HL-60 (cell line): ENCODE measurements at regions not wholly inside any gene's neighbourhood (a gene's known extent, or its start where the extent isn't known, plus 50 kb on each side); places are given as distances from the start of the nearest gene placed in this dataset.

Experiments
- DNase-seq, 2 experiments: peaks; one replicate each; pipeline ENCODE4 v3.0.0-alpha.2; 2010 to 2020; ENCODE audit warnings: low read depth in 1 of 2, low spot score in 1 of 2
- H3K27ac ChIP-seq: fragments of 250-450 bp; sonication (Bioruptor Pico); replicated peaks from 2 replicates; pipeline ENCODE4 v1.5.1; 2020; ENCODE audit warnings: mild to moderate bottlenecking, moderate library complexity
- H3K27me3 ChIP-seq: fragments of 250-450 bp; sonication (Bioruptor Pico); 2 replicates; pipeline ENCODE4 v1.5.1; 2021; ENCODE audit warnings: mild to moderate bottlenecking, moderate library complexity; ENCODE audit not compliant: insufficient read depth, poor library complexity, severe bottlenecking
- H3K4me3 ChIP-seq: replicated peaks from 2 replicates; pipeline ENCODE4 v1.5.1; 2011; ENCODE audit warnings: mild to moderate bottlenecking, control low read depth, low read length; ENCODE audit not compliant: insufficient read depth
- CTCF ChIP-seq: IDR thresholded peaks from one replicate; pipeline ENCODE4 v1.5.1; 2011; ENCODE audit warnings: low read length, control low read depth, inconsistent platforms; ENCODE audit not compliant: insufficient read depth
- GABPA ChIP-seq: IDR thresholded peaks from 2 replicates; pipeline ENCODE4 v1.6.1; 2012; ENCODE audit warnings: low read depth
- POLR2AphosphoS5 ChIP-seq: IDR thresholded peaks from 2 replicates; pipeline ENCODE4 v1.6.1; 2012; ENCODE audit warnings: low read depth
- REST ChIP-seq: IDR thresholded peaks from 2 replicates; pipeline ENCODE4 v1.6.1; 2012; ENCODE audit warnings: low read depth; ENCODE audit not compliant: insufficient replicate concordance
- SPI1 ChIP-seq: IDR thresholded peaks from 2 replicates; pipeline ENCODE4 v1.6.1; 2012; ENCODE audit warnings: low read depth, mild to moderate bottlenecking, borderline replicate concordance

- Histone ChIP-seq H3K4me3 (no peak overlapping the region), H3K27ac (no peak overlapping the region), H3K27me3 (no peaks in the 10 kb centered on the region)
- no peak for DNase-seq
- TF ChIP-seq CTCF (no peak), POLR2AphosphoS5 (no peak), GABPA (no peak), SPI1 (no peak), REST (no peak)
Observed at GRCh38 chr2:167767830-167768229, 479.6 kb downstream of the STK39 start.

GRCh38 chr2:167764772-167765341 is 482.5 kb downstream of the STK39 start:
- Histone ChIP-seq H3K27me3 (no peaks in the 10 kb centered on the region), H3K27ac (no peak overlapping the region), H3K4me3 (no peak overlapping the region)
- no peak for TF ChIP-seq REST
- TF ChIP-seq POLR2AphosphoS5, result no peak
- TF ChIP-seq GABPA, result no peak
- no peak for TF ChIP-seq SPI1
- TF ChIP-seq CTCF, result no peak
- no peak for DNase-seq

GRCh38 chr2:167761465-167762136 is 485.8 kb downstream of the STK39 start:
- H3K27me3 ChIP-seq, result no peaks in the 10 kb centered on the region
- TF ChIP-seq POLR2AphosphoS5, result no peak
- TF ChIP-seq CTCF, result no peak
- no peak for TF ChIP-seq GABPA
- no peak for TF ChIP-seq SPI1
- TF ChIP-seq REST, result no peak
- DNase-seq, result no peak
- H3K4me3 ChIP-seq, result no peak overlapping the region
- H3K27ac ChIP-seq, result no peak overlapping the region
